ENCODE measurements at regions not wholly inside any gene's neighbourhood (a gene's known extent, or its start where the extent isn't known, plus 50 kb on each side); places are given as distances from the start of the nearest gene placed in this dataset.

DNA sequence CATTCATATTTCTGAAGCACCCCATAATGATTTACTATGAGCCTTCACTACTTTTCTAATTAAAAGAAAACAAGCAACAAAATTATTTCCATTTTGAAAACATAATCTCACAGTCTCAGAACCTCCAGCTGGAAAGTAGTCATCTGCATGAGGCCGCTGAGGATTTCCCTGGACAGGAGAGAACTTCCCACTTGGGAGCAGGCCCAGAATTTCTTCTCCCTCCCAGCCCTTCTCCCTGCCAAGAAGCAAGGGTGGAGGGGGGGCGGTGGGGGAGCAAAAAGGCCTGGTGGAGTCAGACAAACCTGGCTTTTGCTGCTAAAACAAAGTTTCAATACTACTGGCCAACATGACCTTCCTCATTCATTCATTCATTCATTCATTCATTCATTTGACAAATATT is 167.3 kb downstream of the PJA1 start:
- TF ChIP-seq, protein P1, sequence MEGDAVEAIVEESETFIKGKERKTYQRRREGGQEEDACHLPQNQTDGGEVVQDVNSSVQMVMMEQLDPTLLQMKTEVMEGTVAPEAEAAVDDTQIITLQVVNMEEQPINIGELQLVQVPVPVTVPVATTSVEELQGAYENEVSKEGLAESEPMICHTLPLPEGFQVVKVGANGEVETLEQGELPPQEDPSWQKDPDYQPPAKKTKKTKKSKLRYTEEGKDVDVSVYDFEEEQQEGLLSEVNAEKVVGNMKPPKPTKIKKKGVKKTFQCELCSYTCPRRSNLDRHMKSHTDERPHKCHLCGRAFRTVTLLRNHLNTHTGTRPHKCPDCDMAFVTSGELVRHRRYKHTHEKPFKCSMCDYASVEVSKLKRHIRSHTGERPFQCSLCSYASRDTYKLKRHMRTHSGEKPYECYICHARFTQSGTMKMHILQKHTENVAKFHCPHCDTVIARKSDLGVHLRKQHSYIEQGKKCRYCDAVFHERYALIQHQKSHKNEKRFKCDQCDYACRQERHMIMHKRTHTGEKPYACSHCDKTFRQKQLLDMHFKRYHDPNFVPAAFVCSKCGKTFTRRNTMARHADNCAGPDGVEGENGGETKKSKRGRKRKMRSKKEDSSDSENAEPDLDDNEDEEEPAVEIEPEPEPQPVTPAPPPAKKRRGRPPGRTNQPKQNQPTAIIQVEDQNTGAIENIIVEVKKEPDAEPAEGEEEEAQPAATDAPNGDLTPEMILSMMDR (IDR thresholded peaks at IDR 0.05; ENCODE audit: low read depth, low read length, poor library complexity, severe bottlenecking) = no peak
- no peak for TF ChIP-seq EZH2phosphoT487 (IDR thresholded peaks at IDR 0.05; ENCODE audit: borderline replicate concordance, low read length)

Data from DOHH2 (cell line).